HG03103 (cell line): ENCODE measurements at regions not wholly inside any gene's neighbourhood (a gene's known extent, or its start where the extent isn't known, plus 50 kb on each side); places are given as distances from the start of the nearest gene placed in this dataset.
"Not testable (repeated sequence)": the region's sequence is repeated elsewhere in the genome, so short reads cannot be mapped to it uniquely, and the experiment has no call there.

Experiments
- ATAC-seq: cut with Tn5 transposase; IDR thresholded peaks from one replicate; pipeline ENCODE4 v1.9.1; 2021; ENCODE audit warnings: low read depth; ENCODE audit not compliant: unreplicated experiment

- ATAC-seq, result no peak
These were observed 265.1 kb downstream of the ETV1 start for GRCh38 chr7:13724191-13724976.

DNA sequence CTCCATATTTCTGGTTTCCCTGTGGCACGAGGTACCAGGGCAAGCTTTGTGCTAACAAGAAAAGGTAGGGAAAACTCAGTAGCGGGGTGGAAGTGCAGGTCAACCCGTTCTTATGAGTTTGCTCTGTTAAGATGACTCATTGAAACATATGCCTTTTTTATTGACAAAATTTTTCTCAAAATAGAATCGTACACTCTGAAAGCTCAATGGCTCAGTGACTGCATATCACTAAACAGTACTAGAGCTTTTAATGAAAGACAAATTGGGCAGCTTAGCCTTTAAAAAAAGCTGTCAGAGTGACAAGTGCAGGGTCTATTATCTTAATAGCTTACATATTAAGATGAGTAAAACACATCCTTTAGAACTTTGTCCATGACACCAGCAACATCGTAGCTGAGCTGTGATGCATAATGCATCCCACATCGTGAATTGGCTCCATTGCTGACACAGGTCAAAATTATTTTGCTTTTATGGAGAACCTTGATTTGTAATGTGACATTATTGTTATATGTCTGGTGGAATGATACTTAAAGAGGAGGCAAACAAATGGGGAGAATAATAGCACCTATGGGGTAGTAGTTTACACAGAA, 264.4 kb downstream of the ETV1 start:
- ATAC-seq, result no peak

DNA sequence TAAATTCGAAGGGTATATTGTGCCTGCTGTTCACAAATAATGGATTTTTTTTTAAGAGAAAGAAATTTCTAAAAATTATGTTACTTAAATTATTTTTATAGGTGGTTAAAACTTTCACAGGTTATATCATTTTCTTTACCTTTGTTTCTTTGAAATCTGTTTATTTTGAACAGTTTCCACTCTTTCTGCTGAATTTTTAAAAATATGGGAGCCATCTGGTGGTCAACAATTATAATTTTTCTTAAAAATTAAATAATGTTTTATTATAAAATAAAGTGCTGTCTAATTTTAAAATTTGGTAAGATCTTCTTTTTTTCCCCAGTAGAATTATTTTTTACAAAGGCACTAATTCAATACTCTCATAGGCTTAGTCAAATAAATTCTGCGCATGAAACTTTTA, 263.9 kb downstream of the ETV1 start:
- no peak for ATAC-seq

DNA sequence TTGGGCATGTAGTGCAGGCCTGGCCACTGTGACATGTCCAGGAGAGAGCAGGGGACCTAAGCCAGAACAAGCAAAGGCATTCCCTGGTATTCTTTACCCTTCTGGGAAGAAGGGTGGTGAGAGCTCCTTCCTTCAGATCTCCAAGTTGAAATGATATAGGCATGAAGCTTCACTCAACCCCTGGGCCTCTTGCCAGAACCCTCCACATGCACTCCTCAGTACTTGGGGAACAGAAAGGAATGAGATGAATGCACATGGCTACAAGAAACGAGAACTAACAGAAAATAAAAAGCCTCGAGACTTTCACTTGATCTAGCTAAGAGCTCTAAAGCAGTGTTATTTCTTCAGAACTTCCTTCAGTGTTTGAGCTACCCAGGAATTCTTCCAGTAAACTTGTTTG, 262.2 kb downstream of the ETV1 start:
- ATAC-seq, result no peak

DNA sequence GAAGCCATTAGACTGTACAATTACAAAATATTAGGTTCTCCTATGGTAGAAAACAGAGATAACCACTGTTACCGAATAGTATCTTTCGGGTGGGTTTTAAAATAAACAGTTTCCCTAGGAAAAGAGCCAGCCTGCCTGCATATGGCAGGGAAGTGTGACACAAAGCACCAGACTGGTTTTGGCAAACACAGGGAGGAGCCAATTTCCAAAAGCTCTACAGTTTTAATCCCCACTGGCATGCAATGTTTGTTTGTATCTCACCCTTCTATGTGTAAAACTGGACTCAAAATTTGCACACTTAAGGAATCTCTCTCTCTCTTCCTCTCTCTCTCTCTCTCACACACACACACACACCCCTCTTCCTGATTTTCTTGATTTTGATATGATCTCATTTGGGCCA, 261.7 kb downstream of the ETV1 start:
- ATAC-seq, result no peak

GRCh38 chr7:13728430-13728829, 261.0 kb downstream of the ETV1 start:
- ATAC-seq, result not testable (repeated sequence)

- ATAC-seq, result no peak
These were observed 257.8 kb downstream of the ETV1 start for GRCh38 chr7:13731643-13732042.

DNA sequence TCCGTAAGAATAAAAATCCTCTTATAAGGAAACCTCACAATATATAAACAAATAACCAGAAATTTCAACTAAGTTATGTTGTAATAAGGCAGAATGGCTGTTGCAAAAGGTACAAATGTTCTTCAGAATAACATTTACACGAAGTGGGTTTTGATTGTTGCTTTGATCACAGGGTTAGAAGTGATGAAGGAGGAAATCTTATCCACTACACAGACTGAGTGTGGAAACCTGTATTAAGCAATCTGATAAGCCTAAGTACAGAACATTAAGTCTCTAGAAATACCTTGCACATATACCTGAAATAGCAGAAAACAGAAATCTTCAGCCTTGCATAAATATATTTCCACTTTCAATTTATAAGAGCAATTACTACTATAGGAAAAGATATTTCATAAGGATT, 251.9 kb downstream of the ETV1 start:
- ATAC-seq, result no peak

- ATAC-seq, result no peak
These were observed 247.3 kb downstream of the ETV1 start for GRCh38 chr7:13742126-13742525.

GRCh38 chr7:13742811-13743210, 246.7 kb downstream of the ETV1 start:
- ATAC-seq, result no peak

GRCh38 chr7:13743226-13743625, 246.2 kb downstream of the ETV1 start:
- no peak for ATAC-seq

DNA sequence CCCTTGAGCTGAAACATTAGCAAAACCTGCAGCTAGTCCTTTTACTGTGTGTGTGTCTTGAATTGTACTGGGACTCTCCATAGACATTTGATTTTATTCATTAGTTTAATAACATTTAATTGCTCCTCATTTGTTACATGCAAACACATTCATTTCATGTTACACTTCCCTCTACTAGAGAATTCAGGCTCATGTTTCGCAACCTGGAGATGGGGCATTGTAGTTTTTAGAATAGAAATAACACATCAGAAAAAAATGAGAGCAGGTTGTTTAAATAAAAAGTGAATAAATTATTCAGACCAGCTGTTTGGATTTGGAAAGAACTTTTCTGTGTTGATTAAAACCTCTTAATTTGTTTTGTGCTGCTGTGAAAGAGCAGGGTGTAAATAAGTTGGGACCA, 243.9 kb downstream of the ETV1 start:
- no peak for ATAC-seq

- no peak for ATAC-seq
These were observed 240.5 kb downstream of the ETV1 start for GRCh38 chr7:13748998-13749397.

DNA sequence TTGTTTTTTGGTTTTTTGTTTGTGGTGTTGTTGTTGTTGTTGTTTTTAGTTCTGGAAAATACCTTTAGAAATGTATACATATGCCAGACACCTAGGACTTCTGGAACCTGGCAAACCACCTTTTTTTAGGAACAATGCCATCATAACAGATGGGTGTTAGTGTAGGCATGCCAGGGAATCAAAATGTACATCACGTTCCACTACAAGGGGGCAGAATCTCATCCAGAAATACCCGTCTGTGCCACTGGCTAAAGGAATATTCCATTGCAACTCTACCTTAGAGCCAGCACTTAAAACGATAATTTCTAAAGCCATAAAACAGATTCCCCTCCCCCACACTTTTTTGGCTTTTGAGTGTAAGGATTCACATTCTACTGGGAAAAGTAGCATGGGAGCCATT, 239.8 kb downstream of the ETV1 start:
- ATAC-seq, result no peak

DNA sequence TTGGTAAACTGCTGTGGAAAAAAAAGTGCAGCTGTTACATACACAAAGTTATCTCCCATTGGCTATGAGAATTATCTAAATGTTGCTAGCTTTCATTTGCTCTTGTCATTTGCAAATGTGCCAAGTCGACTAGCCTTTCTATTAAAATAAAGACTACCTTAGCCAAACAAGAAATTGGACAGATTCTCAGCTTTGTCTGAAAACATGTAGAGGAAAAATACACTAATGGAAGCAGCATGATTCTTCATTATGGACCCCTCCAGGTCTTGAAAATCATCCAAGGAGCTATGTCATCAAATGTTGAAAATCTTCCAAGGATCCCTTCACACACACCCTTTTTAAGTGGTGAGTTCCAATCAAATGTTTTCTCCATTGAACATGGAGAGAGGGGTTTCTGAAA, 237.7 kb downstream of the ETV1 start:
- ATAC-seq, result no peak

- ATAC-seq, result no peak
These were observed 231.6 kb downstream of the ETV1 start for GRCh38 chr7:13757841-13758240.

GRCh38 chr7:13765853-13766252, 223.6 kb downstream of the ETV1 start:
- ATAC-seq, result not testable (repeated sequence)

DNA sequence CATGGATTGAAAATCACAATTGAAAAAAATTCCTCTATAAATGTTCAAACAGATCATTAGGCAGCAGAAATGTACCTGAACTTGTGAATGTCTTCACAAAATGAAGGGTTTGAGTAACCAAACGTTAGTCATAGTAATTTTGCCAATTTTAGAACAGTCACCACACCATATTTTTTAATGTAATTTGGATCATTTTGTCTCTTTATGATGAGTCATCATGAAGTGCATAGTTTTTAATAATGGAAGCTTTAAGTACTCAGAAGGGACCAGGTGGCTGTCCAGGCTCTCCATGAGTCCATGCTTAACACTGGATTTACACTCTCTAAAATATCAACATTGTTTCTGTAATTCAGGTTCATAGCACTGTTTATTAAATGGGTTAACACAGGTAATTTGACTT, 219.2 kb downstream of the ETV1 start:
- ATAC-seq, result no peak

DNA sequence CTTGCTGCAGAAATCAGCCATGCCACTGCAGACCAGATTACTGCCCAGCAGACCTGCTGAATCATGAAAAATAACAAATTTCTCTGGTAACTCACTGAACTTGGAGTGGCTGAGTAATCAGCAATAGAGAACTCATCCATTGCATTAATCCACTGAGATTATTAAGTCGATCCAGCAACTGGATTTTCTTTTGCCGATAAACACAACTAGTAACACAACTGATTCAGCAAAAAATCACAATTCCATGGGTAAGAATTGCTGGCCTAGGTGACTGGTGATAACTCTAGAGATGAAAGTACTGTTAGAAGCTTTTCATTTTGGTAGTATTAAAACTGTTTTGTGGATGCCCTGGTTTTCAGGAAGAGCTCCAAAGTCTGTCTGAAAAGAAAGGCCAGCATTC, 214.5 kb downstream of the ETV1 start:
- no peak for ATAC-seq

GRCh38 chr7:13777242-13777641, 212.2 kb downstream of the ETV1 start:
- no peak for ATAC-seq

- no peak for ATAC-seq
These were observed 210.5 kb downstream of the ETV1 start for GRCh38 chr7:13778967-13779366.

DNA sequence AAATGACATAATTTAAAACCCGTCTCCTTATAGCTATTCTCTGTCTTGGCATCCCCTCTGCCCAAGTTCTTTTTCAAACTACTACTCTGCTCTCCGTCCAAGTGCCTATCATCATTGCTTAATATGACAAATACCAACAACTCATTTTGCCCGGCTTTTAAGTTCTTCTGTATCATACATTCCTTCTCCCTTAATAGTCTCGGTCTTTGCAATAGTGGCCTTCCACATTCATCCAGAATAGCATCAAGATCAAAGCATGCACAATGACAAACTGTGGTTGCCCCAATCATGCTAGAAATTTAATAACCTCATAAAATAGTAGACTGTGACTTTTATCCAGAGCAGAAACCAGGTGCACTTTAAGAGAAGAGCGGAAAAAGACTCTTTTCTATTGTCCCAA, 198.9 kb downstream of the ETV1 start:
- no peak for ATAC-seq
